GM12872 (cell line): ENCODE measurements at regions not wholly inside any gene's neighbourhood (a gene's known extent, or its start where the extent isn't known, plus 50 kb on each side); places are given as distances from the start of the nearest gene placed in this dataset.

ENCODE experiments used
- TF ChIP-seq, protein P1 (sequence below): IDR thresholded peaks from 3 replicates; pipeline ENCODE4 v1.5.1; 2011; ENCODE audit warnings: low read depth, mild to moderate bottlenecking, low read length, moderate library complexity; ENCODE audit not compliant: insufficient read depth

DNA sequence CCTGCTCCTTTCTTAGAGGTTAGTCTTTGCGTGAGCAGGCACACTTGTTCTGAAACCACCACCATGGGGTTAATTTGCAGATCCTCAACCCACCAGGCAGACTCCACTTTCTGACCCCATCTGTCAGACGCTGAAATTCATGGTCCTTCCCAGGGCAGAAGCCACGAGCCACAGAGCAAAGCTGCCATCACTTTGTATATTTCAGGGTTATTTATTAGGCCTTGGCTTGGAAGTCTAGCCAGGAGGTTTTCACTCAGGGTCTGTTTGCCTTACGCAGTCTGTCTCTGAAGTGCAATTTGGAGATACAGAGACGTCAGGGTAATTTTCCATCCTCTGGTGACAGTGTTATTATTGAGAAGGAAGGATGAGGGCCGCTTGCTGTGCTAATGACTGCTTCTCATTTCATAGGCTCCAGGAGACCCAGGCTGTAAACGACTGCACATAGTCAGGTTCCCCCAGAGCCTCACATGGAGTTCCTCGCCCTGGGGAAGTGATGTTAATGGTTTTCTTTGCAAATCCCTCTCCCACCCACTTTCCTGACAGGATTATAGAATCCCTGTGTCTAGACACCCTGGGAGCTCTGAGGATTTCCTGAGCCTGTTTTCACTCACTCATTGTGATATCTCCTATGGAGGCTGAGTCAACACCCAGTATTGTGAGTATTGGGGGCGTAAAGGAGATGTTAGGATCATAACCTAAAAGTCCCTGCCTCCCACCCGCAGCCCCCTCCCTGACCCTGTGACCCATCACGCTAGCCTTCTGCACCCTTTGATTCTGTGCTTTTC, 269.0 kb downstream of the ABCC12 start:
- TF ChIP-seq, protein P1, sequence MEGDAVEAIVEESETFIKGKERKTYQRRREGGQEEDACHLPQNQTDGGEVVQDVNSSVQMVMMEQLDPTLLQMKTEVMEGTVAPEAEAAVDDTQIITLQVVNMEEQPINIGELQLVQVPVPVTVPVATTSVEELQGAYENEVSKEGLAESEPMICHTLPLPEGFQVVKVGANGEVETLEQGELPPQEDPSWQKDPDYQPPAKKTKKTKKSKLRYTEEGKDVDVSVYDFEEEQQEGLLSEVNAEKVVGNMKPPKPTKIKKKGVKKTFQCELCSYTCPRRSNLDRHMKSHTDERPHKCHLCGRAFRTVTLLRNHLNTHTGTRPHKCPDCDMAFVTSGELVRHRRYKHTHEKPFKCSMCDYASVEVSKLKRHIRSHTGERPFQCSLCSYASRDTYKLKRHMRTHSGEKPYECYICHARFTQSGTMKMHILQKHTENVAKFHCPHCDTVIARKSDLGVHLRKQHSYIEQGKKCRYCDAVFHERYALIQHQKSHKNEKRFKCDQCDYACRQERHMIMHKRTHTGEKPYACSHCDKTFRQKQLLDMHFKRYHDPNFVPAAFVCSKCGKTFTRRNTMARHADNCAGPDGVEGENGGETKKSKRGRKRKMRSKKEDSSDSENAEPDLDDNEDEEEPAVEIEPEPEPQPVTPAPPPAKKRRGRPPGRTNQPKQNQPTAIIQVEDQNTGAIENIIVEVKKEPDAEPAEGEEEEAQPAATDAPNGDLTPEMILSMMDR = no peak

DNA sequence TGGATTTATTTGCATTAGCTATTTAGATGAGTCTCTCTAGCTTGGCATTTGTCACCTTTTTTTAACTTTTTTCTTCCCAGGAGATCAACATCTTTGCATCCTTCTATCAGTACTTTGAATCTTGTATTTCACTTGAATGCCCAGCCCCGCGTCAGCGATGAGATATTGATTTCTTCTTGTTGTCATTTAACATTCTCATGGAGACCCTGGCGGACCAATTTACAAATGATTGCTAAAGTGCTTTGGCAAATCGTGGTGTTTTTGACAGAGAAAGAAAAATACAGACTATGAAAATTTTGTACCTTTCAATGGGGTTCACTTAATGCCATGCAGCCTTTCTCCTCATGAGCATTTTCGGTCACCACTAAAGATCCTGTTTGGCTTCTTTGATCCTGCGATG, 269.7 kb downstream of the ABCC12 start:
- TF ChIP-seq, protein P1 = no peak

DNA sequence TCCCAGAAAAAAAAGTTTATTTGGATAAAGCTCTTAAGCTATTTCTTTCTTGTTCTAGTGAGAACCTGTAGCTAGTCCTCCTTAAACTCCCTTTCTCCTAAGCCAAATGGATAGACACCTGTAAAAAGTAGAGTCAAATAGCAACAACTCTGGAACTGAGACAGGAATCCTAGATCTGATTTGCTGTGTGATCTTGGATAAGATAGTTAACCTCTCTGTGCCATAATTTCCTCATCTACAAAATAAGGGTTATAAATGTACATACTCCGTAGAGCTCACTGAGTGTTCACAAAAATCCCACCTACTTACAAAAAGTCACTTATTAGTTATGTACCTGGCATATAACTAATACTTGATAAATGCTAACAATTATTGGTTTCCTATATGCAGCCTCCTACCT, 270.3 kb downstream of the ABCC12 start:
- TF ChIP-seq, protein P1 = no peak

DNA sequence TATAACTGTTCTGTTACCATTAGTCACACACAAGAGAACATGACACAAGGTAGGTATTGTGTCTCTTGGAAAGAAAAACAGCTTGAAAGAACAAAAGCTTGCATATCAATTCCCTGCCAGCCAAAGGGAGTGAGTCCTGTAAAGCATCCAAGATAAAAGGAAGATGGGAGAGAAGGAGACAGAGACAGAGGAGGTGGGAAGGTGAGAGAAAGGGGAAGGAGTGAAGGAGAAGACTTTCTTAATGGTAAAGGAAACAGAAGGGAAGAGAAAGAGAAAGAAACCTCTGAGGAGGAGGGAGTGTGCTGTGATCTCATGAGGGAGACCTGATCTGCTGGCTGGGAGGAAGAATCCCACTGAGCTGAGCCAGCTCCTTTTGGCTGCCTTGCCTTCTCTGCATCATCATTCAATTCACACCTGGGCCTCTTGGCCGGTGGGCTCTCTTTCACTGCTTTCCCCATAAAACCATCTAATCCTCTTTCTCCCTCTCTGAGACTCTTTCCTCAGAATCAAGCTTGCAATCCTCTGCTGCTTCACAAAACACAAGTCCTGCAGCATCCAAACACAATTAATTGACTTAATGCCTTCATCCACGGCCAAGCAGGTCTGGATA, 271.6 kb downstream of the ABCC12 start:
- TF ChIP-seq, protein P1 = no peak

DNA sequence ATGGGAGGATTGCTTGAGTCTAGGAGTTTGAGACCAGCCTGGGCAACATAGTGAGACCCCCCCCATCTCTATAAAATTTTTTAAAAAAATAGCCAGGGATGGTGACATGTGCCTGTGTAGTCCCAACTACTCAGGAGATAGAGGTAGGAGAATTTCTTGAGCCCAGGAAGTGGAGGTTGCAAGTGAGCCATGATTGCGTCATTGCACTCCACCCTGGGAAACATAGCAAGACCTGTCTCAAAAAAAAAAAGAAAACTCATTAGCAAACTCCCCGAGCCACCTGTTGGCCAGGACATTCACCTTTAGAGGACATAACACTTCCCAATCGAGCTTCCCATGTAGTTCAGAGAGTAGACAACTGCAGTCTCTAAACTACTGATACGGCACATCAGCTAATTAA, 274.2 kb downstream of the ABCC12 start:
- TF ChIP-seq, protein P1 = no peak

DNA sequence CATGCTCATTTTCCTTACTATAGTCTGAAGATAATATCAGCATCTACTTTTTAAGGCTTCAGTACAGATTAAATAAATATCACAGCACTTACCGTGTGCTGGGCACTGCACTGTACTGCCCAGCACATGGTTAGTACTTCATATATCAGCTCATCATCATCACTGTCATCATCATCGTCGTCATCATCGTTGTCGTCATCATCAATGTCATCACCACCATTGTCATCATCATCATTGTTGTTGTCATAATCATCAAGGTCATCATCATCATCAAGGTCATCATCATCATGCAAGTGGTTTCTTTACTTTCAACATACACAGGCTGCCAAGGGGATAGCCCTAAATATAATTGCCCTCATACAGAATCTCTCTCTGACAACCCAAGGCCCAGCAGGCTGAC, 275.1 kb downstream of the ABCC12 start:
- TF ChIP-seq, protein P1 = no peak

DNA sequence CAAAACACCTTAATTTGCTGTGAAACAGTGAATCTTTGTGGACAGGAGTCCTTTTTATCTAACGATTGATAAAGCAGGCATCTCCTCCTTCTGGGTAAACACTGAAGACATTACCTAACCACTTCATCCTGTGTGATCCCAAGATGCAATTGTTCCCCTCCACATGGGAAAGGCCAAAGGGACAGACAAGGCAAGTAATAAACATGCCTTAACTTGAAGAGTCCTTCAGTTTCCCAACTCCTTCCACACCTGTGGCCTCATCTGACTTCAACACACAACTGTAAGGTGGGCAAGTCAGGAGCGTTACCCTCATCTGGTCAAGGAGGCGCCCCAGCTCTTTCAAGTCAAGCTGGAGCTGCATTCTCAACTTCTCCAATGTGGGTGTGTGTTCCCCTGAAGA, 278.6 kb downstream of the ABCC12 start:
- TF ChIP-seq, protein P1 = no peak
